Peyer's patch (tissue), 4 donors: ENCODE measurements at regions not wholly inside any gene's neighbourhood (a gene's known extent, or its start where the extent isn't known, plus 50 kb on each side); places are given as distances from the start of the nearest gene placed in this dataset.

Experiments used
- CTCF ChIP-seq, 6 experiments: fragments of 450-650 bp in 4 of 6; fragments of 200-600 bp in 2 of 6; sonication (generic) in 1 of 6; IDR thresholded peaks; one replicate each; pipeline ENCODE4 v1.5.1; 2017 to 2019; ENCODE audit warnings: antibody characterized with exemption in 6 of 6, mild to moderate bottlenecking in 3 of 6, moderate library complexity in 1 of 6
- POLR2A ChIP-seq, 2 donors: fragments of 450-650 bp; IDR thresholded peaks; one replicate each; pipeline ENCODE4 v1.5.1; 2017; ENCODE audit warnings: antibody characterized with exemption in 2 of 2, mild to moderate bottlenecking in 2 of 2, moderate library complexity in 2 of 2

- TF ChIP-seq POLR2A (IDR thresholded peaks at IDR 0.05) (no peak), CTCF (IDR thresholded peaks at IDR 0.05) (no peak)
Measured at GRCh38 chr17:17403899-17404576, 72.8 kb upstream of the MED9 start.
